Stomach (tissue), 8 donors: ENCODE measurements at regions not wholly inside any gene's neighbourhood (a gene's known extent, or its start where the extent isn't known, plus 50 kb on each side); places are given as distances from the start of the nearest gene placed in this dataset.
A peak's percentile ranks its signal among the peaks of the same experiment; 100 is the strongest.

ENCODE experiments used
- DNase-seq, 2 donors: peaks; one replicate each; pipeline versions ENCODE4 v3.0.0 to v3.0.0-alpha.2; 2013 to 2019
- H3K27ac ChIP-seq, 5 donors: fragments of 200-600 bp in 4 of 5; sonication (generic) in 4 of 5; one replicate each; pipeline ENCODE4 v1.5.1; 2013 to 2019; ENCODE audit warnings: mild to moderate bottlenecking in 1 of 5, moderate library complexity in 1 of 5
- H3K27me3 ChIP-seq, 3 donors: fragments of 200-600 bp; sonication (generic); one replicate each; pipeline ENCODE4 v1.5.1; 2017 to 2019; ENCODE audit warnings: mixed run types in 1 of 3
- H3K36me3 ChIP-seq, 4 donors: fragments of 200-600 bp; sonication (generic); 1 replicate in 3 of 4; 2 replicates in 1 of 4; pipeline ENCODE4 v1.5.1; 2016 to 2019
- H3K4me1 ChIP-seq, 4 donors: fragments of 200-600 bp; sonication (generic); one replicate each; pipeline ENCODE4 v1.5.1; 2016 to 2019
- H3K4me3 ChIP-seq, 4 donors: fragments of 200-600 bp; sonication (generic) in 3 of 4; one replicate each; pipeline ENCODE4 v1.5.1; 2016 to 2019; ENCODE audit warnings: mild to moderate bottlenecking in 1 of 4
- H3K9me3 ChIP-seq, 4 donors: fragments of 200-600 bp; sonication (generic); one replicate each; pipeline ENCODE4 v1.5.1; 2016 to 2019
- EP300 ChIP-seq: sonication (generic); formaldehyde crosslinking; IDR thresholded peaks from one replicate; pipeline ENCODE4 v1.6.1; 2017; ENCODE audit warnings: antibody characterized with exemption
- POLR2A ChIP-seq, 4 donors: fragments of 450-650 bp; IDR thresholded peaks; one replicate each; pipeline ENCODE4 v1.6.1; 2016; ENCODE audit warnings: antibody characterized with exemption in 4 of 4, control low read depth in 2 of 4, mild to moderate bottlenecking in 1 of 4, moderate library complexity in 1 of 4
- POLR2AphosphoS5 ChIP-seq, 3 donors: sonication (generic); formaldehyde crosslinking; IDR thresholded peaks; one replicate each; pipeline ENCODE4 v1.6.1; 2016; ENCODE audit warnings: antibody characterized with exemption in 3 of 3
- WGBS, 5 donors: extraction: QIAGEN DNeasy Blood & Tissue Kit in 3 of 5; methylation state at CpG; one replicate each; pipeline versions ENCODE4 v1.1.5 to v1.1.7; 2013 to 2018; 5-methylcytosine and 5-hydroxymethylcytosine counted together
- intact Hi-C: fragments of 100-400 bp; cut with DNase I; formaldehyde crosslinking; loops from one replicate; pipeline ENCODE4 v1.15.1; 2023; ENCODE audit warnings: low total_unique reads
- TF ChIP-seq, protein P1 (sequence below), 7 experiments: fragments of 450-650 bp in 4 of 7; fragments of 200-600 bp in 3 of 7; sonication (generic) in 3 of 7; IDR thresholded peaks; one replicate each; pipeline ENCODE4 v1.5.1; 2016 to 2019; ENCODE audit warnings: antibody characterized with exemption in 7 of 7, control low read depth in 2 of 7, mild to moderate bottlenecking in 1 of 7
- donor health status: healthy with polysubstance abuse.
- donor health status: Bipolar disorder and iron deficiency.
- donor health status: healthy.

DNA sequence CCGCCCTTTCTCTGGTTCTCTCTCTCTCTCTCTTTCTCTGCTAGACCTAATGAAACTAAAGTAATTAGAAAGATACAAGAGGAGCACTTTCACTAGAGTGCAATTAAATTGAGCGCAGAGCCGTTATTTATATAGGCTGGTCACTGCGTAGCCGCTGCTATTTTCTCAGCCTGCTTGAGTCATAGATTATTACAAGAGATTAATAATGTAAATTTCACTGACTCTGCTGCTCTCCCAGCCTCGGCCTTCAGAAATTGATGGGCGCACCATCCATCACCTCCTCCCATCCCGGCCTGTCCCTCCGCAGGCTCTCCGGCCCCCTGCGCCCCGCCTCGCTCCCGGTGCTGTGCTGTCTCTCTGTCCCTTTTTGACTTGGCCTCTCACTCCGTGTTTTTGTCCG is 268.0 kb upstream of the MVB12B start:
- Histone ChIP-seq H3K36me3 (no peaks in the 10 kb centered on the region), H3K4me3 (no peak overlapping the region), H3K9me3 (peaks cover 0 to 5% (median 3%) of the 10 kb centered on the region in 4 donors), H3K27ac (no peak overlapping the region), H3K4me1 (peaks cover 0 to 14% (median 0%) of the 10 kb centered on the region in 4 donors), H3K27me3 (peaks cover 0 to 78% (median 28%) of the 10 kb centered on the region in 3 donors)
- intact Hi-C loops, result no loop called here
- DNase-seq, result peak in 1 of 2 donors; percentile 27
- no peak for TF ChIP-seq POLR2A (IDR thresholded peaks at IDR 0.05)
- no peak for TF ChIP-seq POLR2AphosphoS5 (IDR thresholded peaks at IDR 0.05)
- TF ChIP-seq EP300, result no peak
- TF ChIP-seq, protein P1, sequence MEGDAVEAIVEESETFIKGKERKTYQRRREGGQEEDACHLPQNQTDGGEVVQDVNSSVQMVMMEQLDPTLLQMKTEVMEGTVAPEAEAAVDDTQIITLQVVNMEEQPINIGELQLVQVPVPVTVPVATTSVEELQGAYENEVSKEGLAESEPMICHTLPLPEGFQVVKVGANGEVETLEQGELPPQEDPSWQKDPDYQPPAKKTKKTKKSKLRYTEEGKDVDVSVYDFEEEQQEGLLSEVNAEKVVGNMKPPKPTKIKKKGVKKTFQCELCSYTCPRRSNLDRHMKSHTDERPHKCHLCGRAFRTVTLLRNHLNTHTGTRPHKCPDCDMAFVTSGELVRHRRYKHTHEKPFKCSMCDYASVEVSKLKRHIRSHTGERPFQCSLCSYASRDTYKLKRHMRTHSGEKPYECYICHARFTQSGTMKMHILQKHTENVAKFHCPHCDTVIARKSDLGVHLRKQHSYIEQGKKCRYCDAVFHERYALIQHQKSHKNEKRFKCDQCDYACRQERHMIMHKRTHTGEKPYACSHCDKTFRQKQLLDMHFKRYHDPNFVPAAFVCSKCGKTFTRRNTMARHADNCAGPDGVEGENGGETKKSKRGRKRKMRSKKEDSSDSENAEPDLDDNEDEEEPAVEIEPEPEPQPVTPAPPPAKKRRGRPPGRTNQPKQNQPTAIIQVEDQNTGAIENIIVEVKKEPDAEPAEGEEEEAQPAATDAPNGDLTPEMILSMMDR (IDR thresholded peaks at IDR 0.05), result no peak
- 41 to 59% (median 44%) methylated on average over 15 to 16 of the region's 16 CpGs for WGBS, 5 donors

DNA sequence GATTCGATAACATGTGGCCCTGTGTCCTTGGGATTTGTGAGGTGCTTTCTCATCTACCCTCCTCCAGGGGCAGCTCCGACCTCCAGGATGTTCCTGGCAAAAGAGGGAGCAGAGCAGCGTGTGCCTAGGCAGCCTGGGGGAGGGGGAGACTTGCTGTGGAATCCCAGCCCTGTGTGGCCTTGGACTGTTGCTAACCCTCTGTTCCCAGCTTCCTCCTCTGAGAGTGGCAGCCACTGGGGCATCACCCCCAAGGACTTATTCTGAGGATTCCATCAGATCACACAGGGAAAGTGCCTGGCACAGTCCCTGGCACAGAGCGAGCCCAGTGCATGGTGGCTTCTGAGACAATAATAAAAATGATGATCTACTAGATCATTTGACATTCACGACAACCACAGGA is 265.1 kb upstream of the MVB12B start:
- Histone ChIP-seq H3K36me3 (no peaks in the 10 kb centered on the region), H3K27ac (no peak overlapping the region), H3K27me3 (peaks cover 0 to 65% (median 17%) of the 10 kb centered on the region in 3 donors), H3K4me3 (no peak overlapping the region), H3K9me3 (peaks cover 0 to 5% (median 3%) of the 10 kb centered on the region in 4 donors), H3K4me1 (peaks cover 0 to 14% (median 0%) of the 10 kb centered on the region in 4 donors)
- intact Hi-C loops, result no loop called here
- DNase-seq, result no peak
- WGBS, 5 donors, result 55 to 73% (median 68%) methylated on average over 4 to 5 of the region's 5 CpGs
- TF ChIP-seq EP300 (no peak), POLR2AphosphoS5 (IDR thresholded peaks at IDR 0.05) (no peak), POLR2A (IDR thresholded peaks at IDR 0.05) (no peak)

DNA sequence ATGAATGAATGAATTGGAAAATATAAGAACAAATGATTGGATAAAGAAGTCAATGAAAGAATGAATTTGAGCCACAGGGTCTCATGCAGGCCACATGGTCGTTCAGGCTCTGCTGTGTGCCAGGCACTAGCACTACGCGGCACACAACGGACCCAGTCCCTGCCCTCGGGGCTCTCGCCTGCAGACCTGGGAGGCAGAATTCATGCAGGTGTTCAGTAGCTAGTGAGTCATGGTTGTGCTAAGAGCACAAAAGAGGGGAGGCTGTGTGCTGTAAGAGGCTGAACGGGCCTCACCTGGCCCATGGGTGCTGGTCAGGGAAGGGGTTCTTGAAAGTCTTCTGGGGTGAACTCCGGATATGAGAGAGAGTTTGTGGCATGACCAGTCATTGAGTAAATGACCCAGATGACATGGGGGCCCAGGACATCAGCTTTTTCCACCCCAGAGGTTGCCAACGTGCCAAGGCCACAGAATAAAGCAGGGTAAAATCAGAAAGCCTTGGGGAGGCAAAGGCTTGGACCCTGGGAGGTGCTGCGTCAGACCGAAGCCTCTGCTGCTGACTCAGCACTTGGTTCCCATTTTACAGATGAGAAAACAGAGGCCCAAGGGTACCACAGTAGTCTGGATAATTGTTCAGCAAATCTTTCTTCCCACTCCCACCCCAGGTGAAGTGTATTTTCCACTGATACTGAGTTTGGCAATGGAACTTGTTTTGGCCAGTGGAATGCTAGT is 264.3 kb upstream of the MVB12B start:
- Histone ChIP-seq H3K27ac (no peak overlapping the region), H3K27me3 (peaks cover 0 to 71% (median 17%) of the 10 kb centered on the region in 3 donors), H3K9me3 (peaks cover 0 to 5% (median 3%) of the 10 kb centered on the region in 4 donors), H3K4me3 (no peak overlapping the region), H3K36me3 (no peaks in the 10 kb centered on the region), H3K4me1 (peaks cover 0 to 10% (median 0%) of the 10 kb centered on the region in 4 donors)
- TF ChIP-seq POLR2A (IDR thresholded peaks at IDR 0.05), result no peak
- TF ChIP-seq POLR2AphosphoS5 (IDR thresholded peaks at IDR 0.05), result no peak
- TF ChIP-seq, protein P1 (IDR thresholded peaks at IDR 0.05), result no peak
- no peak for TF ChIP-seq EP300
- WGBS, 5 donors, result 86 to 90% (median 86%) methylated on average over 11 of the region's 11 CpGs
- no peak for DNase-seq
- intact Hi-C loops, result no loop called here

DNA sequence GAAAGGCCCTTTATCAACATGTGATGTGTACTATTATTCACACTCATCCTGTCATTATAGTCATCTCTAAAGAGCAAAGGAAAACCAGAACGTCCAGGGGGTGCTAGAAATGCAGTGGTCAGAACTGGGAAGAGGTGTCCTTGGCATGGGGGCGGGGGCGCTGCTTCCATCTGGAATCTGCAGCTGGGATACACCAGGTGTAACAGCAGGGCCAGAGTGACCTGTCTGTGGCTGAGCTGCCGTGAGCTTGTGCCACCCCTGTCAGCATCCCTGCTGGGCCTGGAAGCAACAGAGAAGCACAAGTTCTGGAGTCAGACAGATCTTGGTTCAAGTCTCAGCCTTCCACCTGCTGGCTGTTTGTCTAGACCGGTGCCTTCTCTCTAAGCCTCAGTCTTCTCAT is 263.3 kb upstream of the MVB12B start:
- Histone ChIP-seq H3K9me3 (peaks cover 0 to 5% (median 3%) of the 10 kb centered on the region in 4 donors), H3K4me3 (no peak overlapping the region), H3K27me3 (peaks cover 0 to 73% (median 17%) of the 10 kb centered on the region in 3 donors), H3K36me3 (no peaks in the 10 kb centered on the region), H3K27ac (no peak overlapping the region), H3K4me1 (peaks cover 0 to 2% (median 0%) of the 10 kb centered on the region in 4 donors)
- no peak for DNase-seq
- TF ChIP-seq POLR2A (IDR thresholded peaks at IDR 0.05) (no peak), EP300 (no peak), POLR2AphosphoS5 (IDR thresholded peaks at IDR 0.05) (no peak)
- TF ChIP-seq, protein P1 (IDR thresholded peaks at IDR 0.05), result no peak
- intact Hi-C loops, result no loop called here
- 85 to 90% (median 89%) methylated on average over 4 to 5 of the region's 5 CpGs for WGBS, 5 donors

DNA sequence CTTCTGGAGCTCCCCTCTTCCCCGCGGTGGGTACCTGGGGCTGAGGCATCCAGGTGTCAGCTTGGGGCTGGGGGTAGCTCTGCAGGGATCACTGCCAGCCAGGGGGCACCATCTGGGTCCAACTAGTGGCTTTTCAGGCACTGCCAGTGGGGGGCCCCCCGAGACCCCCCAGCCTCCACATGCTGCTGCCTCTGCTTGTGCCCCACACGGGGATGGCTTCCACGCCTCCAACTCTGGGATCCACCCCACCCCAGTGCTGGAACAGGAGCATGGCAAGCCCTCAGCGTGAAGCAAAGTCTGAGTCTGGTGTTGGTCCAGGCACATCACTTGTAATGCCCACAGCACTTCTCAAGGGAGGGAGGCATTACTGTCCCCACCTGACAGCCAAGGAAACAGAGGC is 260.5 kb upstream of the MVB12B start:
- TF ChIP-seq POLR2A (IDR thresholded peaks at IDR 0.05), result no peak
- TF ChIP-seq, protein P1 (IDR thresholded peaks at IDR 0.05), result no peak
- no peak for TF ChIP-seq POLR2AphosphoS5 (IDR thresholded peaks at IDR 0.05)
- TF ChIP-seq EP300, result no peak
- no peak for DNase-seq
- WGBS, 5 donors, result 51 to 74% (median 61%) methylated on average over 3 to 6 of the region's 6 CpGs

More for the DNA sequence above, 260.5 kb upstream of the MVB12B start:
- Histone ChIP-seq H3K9me3 (peaks cover 0 to 5% (median 3%) of the 10 kb centered on the region in 4 donors), H3K4me1 (no peaks in the 10 kb centered on the region), H3K27ac (no peak overlapping the region), H3K4me3 (no peak overlapping the region), H3K36me3 (no peaks in the 10 kb centered on the region), H3K27me3 (peaks cover 0 to 69% (median 7%) of the 10 kb centered on the region in 3 donors)
- intact Hi-C loops, result no loop called here
